ENCODE measurements at regions not wholly inside any gene's neighbourhood (a gene's known extent, or its start where the extent isn't known, plus 50 kb on each side); places are given as distances from the start of the nearest gene placed in this dataset.

DNA sequence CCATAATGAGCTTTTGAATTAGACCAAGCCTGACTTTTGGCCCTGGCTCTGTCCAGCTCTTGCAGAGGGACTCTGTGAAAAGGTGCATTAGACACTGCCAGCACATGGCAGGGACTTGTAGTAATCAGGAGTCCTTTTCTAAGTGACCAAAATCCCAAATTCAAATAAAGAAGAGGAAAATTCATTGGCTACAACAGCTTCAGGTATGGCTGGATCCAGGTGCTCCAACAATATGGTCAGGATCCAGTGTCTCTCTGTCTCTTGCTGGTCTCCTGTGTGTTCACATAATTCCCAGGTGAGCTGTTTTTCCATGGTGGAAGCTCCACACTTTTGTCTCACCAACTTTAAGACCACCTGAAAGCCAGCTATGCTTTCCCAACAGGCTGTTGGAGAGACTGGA, 358.8 kb upstream of the TNRC6C start:
- no peak for TF ChIP-seq POLR2A (IDR thresholded peaks at IDR 0.05; ENCODE audit: insufficient read depth in 1 of 2, low read depth in 2 of 2, low read length in 2 of 2)
- no peak for TF ChIP-seq DNMT3B (CRISPR knock-in tag; conservative IDR thresholded peaks at IDR 0.05)
- TF ChIP-seq CEBPZ (IDR thresholded peaks at IDR 0.05; ENCODE audit: low read length): no peak
- TF ChIP-seq ZBTB7A (CRISPR knock-in tag; IDR thresholded peaks at IDR 0.05): no peak
- TF ChIP-seq ZNF329 (CRISPR knock-in tag; IDR thresholded peaks at IDR 0.05; ENCODE audit: low read depth): peak; percentile 98
- Histone ChIP-seq H3K4me2 (ENCODE audit: low read depth, low read length) (no peak overlapping the region), H2AFZ (ENCODE audit: low read length) (no peak overlapping the region), H3K9me3 (ENCODE audit: low read length) (no peaks in the 10 kb centered on the region), H3K27ac (ENCODE audit: extremely low read length, insufficient read depth, low read length) (no peak overlapping the region), H3K36me3 (replicated peaks in 1 of 2; ENCODE audit: control insufficient read depth in 1 of 2, insufficient read depth in 2 of 2, low read length in 2 of 2) (no peaks in the 10 kb centered on the region), H3K9ac (ENCODE audit: insufficient read depth, low read depth, low read length) (no peak overlapping the region), H3K4me1 (ENCODE audit: insufficient read depth, low read length) (no peaks in the 10 kb centered on the region), H3K4me3 (replicated peaks in 1 of 3; ENCODE audit: insufficient read depth in 1 of 3, low read depth in 2 of 3, low read length in 3 of 3) (no peak overlapping the region), H4K20me1 (ENCODE audit: insufficient read depth, low read length) (no peaks in the 10 kb centered on the region; the same call in 1 of the 2 replicates), H3K79me2 (ENCODE audit: insufficient read depth, low read length) (no peaks in the 10 kb centered on the region), H3K27me3 (ENCODE audit: control insufficient read depth in 1 of 2, insufficient read depth in 2 of 2, low read length in 2 of 2) (peaks cover 15 to 88% of the 10 kb centered on the region in 2 experiments; a peak in 4 of 5 replicates)
- intact Hi-C loops (cut with micrococcal nuclease; ENCODE audit: unreplicated experiment) (no loop called here), in situ Hi-C loops (cut with HindIII; ENCODE audit: extremely low pct_ligation_motif_present, low pct_unique_long_range_greater_than_20kb) (no loop called here)
- BruUV-seq (replicated peaks): no TSS peak
- FAIRE-seq: no peak
- ChIA-PET POLR2A (no interaction called here), CTCF (ENCODE audit: low intra/inter-chr PET ratio, low total read pairs) (no interaction called here)
- no peak for ATAC-seq
- DNase-seq (ENCODE audit: low spot score): no peak

DNA sequence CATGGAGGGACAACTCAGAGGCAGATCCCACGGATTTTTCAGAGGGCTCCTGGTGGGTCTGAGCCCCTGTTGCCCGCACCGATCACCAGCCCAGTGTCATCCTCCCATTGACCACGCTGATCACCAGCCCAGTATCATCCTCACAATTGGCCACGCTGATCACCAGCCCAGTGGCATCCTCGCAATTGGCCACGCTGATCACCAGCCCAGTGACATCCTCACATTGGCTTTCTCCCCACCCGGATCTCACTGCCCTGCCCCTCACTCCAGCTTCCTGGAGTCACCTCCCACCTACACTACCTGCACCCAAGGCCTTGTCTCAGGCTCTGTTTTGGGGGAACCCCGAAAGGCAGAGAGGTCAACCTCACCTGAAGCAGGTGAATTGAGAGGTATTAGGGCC, 358.2 kb upstream of the TNRC6C start:
- DNase-seq (ENCODE audit: low spot score): no peak
- no peaks in the 10 kb centered on the region for H3K4me1 ChIP-seq (ENCODE audit: insufficient read depth, low read length)
- no peaks in the 10 kb centered on the region for H3K36me3 ChIP-seq (replicated peaks in 1 of 2; ENCODE audit: control insufficient read depth in 1 of 2, insufficient read depth in 2 of 2, low read length in 2 of 2)
- no peak for ATAC-seq
- no peak overlapping the region for H3K4me2 ChIP-seq (ENCODE audit: low read depth, low read length)
- 17% methylated on average over 9 of the region's 9 CpGs for WGBS (ENCODE audit: low lambda C conversion rate)
- BruUV-seq (replicated peaks): no TSS peak
- in situ Hi-C loops (cut with HindIII; ENCODE audit: extremely low pct_ligation_motif_present, low pct_unique_long_range_greater_than_20kb) (no loop called here), intact Hi-C loops (cut with micrococcal nuclease; ENCODE audit: unreplicated experiment) (no loop called here)
- ChIA-PET CTCF (ENCODE audit: low intra/inter-chr PET ratio, low total read pairs) (no interaction called here), POLR2A (no interaction called here)
- H4K20me1 ChIP-seq (ENCODE audit: insufficient read depth, low read length): no peaks in the 10 kb centered on the region; the same call in 1 of the 2 replicates
- no peak overlapping the region for H3K4me3 ChIP-seq (replicated peaks in 1 of 3; ENCODE audit: insufficient read depth in 1 of 3, low read depth in 2 of 3, low read length in 3 of 3)
- H3K9ac ChIP-seq (ENCODE audit: insufficient read depth, low read depth, low read length): no peak overlapping the region
- H3K27ac ChIP-seq (ENCODE audit: extremely low read length, insufficient read depth, low read length): no peak overlapping the region
- no peaks in the 10 kb centered on the region for H3K79me2 ChIP-seq (ENCODE audit: insufficient read depth, low read length)
- no peak overlapping the region for H2AFZ ChIP-seq (ENCODE audit: low read length)
- no peak for FAIRE-seq
- H3K27me3 ChIP-seq (ENCODE audit: control insufficient read depth in 1 of 2, insufficient read depth in 2 of 2, low read length in 2 of 2): peaks cover 14 to 86% of the 10 kb centered on the region in 2 experiments; a peak in 4 of 5 replicates
- H3K9me3 ChIP-seq (ENCODE audit: low read length): no peaks in the 10 kb centered on the region
- no peak for TF ChIP-seq ZNF747 (CRISPR knock-in tag; IDR thresholded peaks at IDR 0.05; ENCODE audit: borderline replicate concordance)
- no peak for TF ChIP-seq ZNF337 (CRISPR knock-in tag; IDR thresholded peaks at IDR 0.05; ENCODE audit: borderline replicate concordance, low read depth)
- TF ChIP-seq, protein P1, sequence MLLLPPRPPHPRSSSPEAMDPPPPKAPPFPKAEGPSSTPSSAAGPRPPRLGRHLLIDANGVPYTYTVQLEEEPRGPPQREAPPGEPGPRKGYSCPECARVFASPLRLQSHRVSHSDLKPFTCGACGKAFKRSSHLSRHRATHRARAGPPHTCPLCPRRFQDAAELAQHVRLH (CRISPR knock-in tag; IDR thresholded peaks at IDR 0.05; ENCODE audit: borderline replicate concordance, low read depth): no peak
- no peak for TF ChIP-seq FOXA3 (CRISPR knock-in tag; IDR thresholded peaks at IDR 0.05)
- TF ChIP-seq NFYB (CRISPR knock-in tag; IDR thresholded peaks at IDR 0.05): no peak
- TF ChIP-seq KLF15 (CRISPR knock-in tag; IDR thresholded peaks at IDR 0.05; ENCODE audit: borderline replicate concordance): no peak
- TF ChIP-seq RORA (CRISPR knock-in tag; IDR thresholded peaks at IDR 0.05): no peak
- TF ChIP-seq, protein P2, sequence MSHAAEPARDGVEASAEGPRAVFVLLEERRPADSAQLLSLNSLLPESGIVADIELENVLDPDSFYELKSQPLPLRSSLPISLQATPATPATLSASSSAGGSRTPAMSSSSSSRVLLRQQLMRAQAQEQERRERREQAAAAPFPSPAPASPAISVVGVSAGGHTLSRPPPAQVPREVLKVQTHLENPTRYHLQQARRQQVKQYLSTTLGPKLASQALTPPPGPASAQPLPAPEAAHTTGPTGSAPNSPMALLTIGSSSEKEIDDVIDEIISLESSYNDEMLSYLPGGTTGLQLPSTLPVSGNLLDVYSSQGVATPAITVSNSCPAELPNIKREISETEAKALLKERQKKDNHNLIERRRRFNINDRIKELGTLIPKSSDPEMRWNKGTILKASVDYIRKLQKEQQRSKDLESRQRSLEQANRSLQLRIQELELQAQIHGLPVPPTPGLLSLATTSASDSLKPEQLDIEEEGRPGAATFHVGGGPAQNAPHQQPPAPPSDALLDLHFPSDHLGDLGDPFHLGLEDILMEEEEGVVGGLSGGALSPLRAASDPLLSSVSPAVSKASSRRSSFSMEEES (CRISPR knock-in tag; IDR thresholded peaks at IDR 0.05): no peak
- no peak for TF ChIP-seq ZNF572 (CRISPR knock-in tag; IDR thresholded peaks at IDR 0.05)
- no peak for TF ChIP-seq CBX2 (IDR thresholded peaks at IDR 0.05; ENCODE audit: low read depth, low read length)
- TF ChIP-seq CBX2 (CRISPR knock-in tag; IDR thresholded peaks at IDR 0.05; ENCODE audit: low read depth): no peak

Data from HepG2 (cell line).